IMR-90 (cell line): ENCODE measurements at regions not wholly inside any gene's neighbourhood (a gene's known extent, or its start where the extent isn't known, plus 50 kb on each side); places are given as distances from the start of the nearest gene placed in this dataset.

ENCODE experiments used
- ATAC-seq: fragments of 200-7000 bp; cut with Tn5 transposase; 2 replicates; pipeline ENCODE4 v1.9.1; 2020; ENCODE audit warnings: low read depth, mild to moderate bottlenecking, moderate library complexity
- BruUV-seq: library from RNA; stranded (reverse); fragments of 400-500 nt; replicated peaks from 2 replicates; lab custom pipeline; 2021; lab: Mats Ljungman, UMichigan
- CTCF ChIA-PET: fragments of 300-600 bp; formaldehyde crosslinking; extraction: SDS; loops from one replicate; lab custom pipeline; 2021; ENCODE audit warnings: antibody characterized with exemption; lab: Yijun Ruan, JAX
- POLR2A ChIA-PET: fragments of 300-600 bp; sonication (Branson Sonifier 250); formaldehyde crosslinking; loops from one replicate; lab custom pipeline; 2022; ENCODE audit warnings: antibody characterized with exemption; ENCODE audit not compliant: unreplicated experiment; lab: Charles Lee
- DNase-seq: peaks from one replicate; pipeline ENCODE4 v3.0.0; 2013
- H2AFZ ChIP-seq: replicated peaks from 2 replicates; pipeline ENCODE3; 2013; ENCODE audit warnings: low read length, mild to moderate bottlenecking; ENCODE audit not compliant: poor library complexity
- H2AK5ac ChIP-seq: 2 replicates; pipeline ENCODE4 v1.6.1; 2013; ENCODE audit warnings: low read depth, low read length, inconsistent platforms
- H2AK9ac ChIP-seq: replicated peaks from 2 replicates; pipeline ENCODE3; 2013; ENCODE audit warnings: mild to moderate bottlenecking, low read depth, low read length, moderate library complexity; ENCODE audit not compliant: poor library complexity
- H2BK120ac ChIP-seq: 2 replicates; pipeline ENCODE4 v1.6.1; 2013; ENCODE audit warnings: low read depth, low read length, inconsistent platforms
- H2BK15ac ChIP-seq: 3 replicates; pipeline ENCODE4 v1.6.1; 2013; ENCODE audit warnings: low read depth, low read length, inconsistent platforms
- H2BK20ac ChIP-seq: 2 replicates; pipeline ENCODE4 v1.6.1; 2013; ENCODE audit warnings: low read depth, mild to moderate bottlenecking, inconsistent platforms, low read length, moderate library complexity
- H2BK5ac ChIP-seq: 2 replicates; pipeline ENCODE4 v1.6.1; 2013; ENCODE audit warnings: mild to moderate bottlenecking, low read depth, low read length, inconsistent platforms; ENCODE audit not compliant: poor library complexity, severe bottlenecking
- H3K14ac ChIP-seq: replicated peaks from 2 replicates; pipeline ENCODE4 v1.6.1; 2013; ENCODE audit warnings: low read depth, low read length, inconsistent platforms
- H3K18ac ChIP-seq: 2 replicates; pipeline ENCODE4 v1.6.1; 2013; ENCODE audit warnings: low read depth, low read length, control low read depth
- H3K23ac ChIP-seq: 2 replicates; pipeline ENCODE4 v1.6.1; 2013; ENCODE audit warnings: low read depth, low read length, inconsistent platforms
- H3K27ac ChIP-seq: 2 replicates; pipeline ENCODE4 v1.5.1; 2013; ENCODE audit warnings: mild to moderate bottlenecking, control low read depth, low read length; ENCODE audit not compliant: insufficient read depth
- H3K27me3 ChIP-seq: 2 replicates; pipeline ENCODE4 v1.6.1; 2013; ENCODE audit warnings: low read length; ENCODE audit not compliant: control insufficient read depth, insufficient read depth
- H3K36me3 ChIP-seq: 2 replicates; pipeline ENCODE4 v1.6.1; 2013; ENCODE audit warnings: low read length, mixed read lengths; ENCODE audit not compliant: control insufficient read depth, insufficient read depth
- H3K4ac ChIP-seq: 2 replicates; pipeline ENCODE4 v1.6.1; 2013; ENCODE audit warnings: low read depth, low read length, inconsistent platforms
- H3K4me1 ChIP-seq: 2 replicates; pipeline ENCODE4 v1.6.1; 2013; ENCODE audit warnings: low read length, mixed read lengths; ENCODE audit not compliant: control insufficient read depth, insufficient read depth
- H3K4me2 ChIP-seq: 2 replicates; pipeline ENCODE4 v1.6.1; 2013; ENCODE audit warnings: low read depth, mild to moderate bottlenecking, control low read depth, low read length, moderate library complexity
- H3K4me3 ChIP-seq: 2 replicates; pipeline ENCODE4 v1.5.1; 2013; ENCODE audit warnings: low read depth, mild to moderate bottlenecking, control low read depth, low read length, moderate library complexity; ENCODE audit not compliant: insufficient read depth
- H3K56ac ChIP-seq: 2 replicates; pipeline ENCODE4 v1.6.1; 2013; ENCODE audit warnings: low read length, inconsistent platforms; ENCODE audit not compliant: insufficient read depth; ENCODE audit errors: extremely low read depth
- H3K79me1 ChIP-seq, 2 experiments: 2 replicates each; pipeline ENCODE4 v1.6.1; 2013; ENCODE audit warnings: low read length in 2 of 2, inconsistent platforms in 1 of 2, low read depth in 1 of 2
- H3K9ac ChIP-seq: 2 replicates; pipeline ENCODE4 v1.6.1; 2013; ENCODE audit warnings: low read depth, low read length, control low read depth
- H3K9me1 ChIP-seq: 2 replicates; pipeline ENCODE4 v1.6.1; 2013; ENCODE audit warnings: low read length, inconsistent platforms; ENCODE audit not compliant: insufficient read depth
- H3K9me3 ChIP-seq: 2 replicates; pipeline ENCODE4 v1.6.1; 2013; ENCODE audit warnings: low read length; ENCODE audit not compliant: control insufficient read depth, insufficient read depth
- H4K20me1 ChIP-seq: 2 replicates; pipeline ENCODE4 v1.6.1; 2013; ENCODE audit warnings: low read length, inconsistent platforms; ENCODE audit not compliant: insufficient read depth
- H4K5ac ChIP-seq: 2 replicates; pipeline ENCODE4 v1.6.1; 2013; ENCODE audit warnings: mild to moderate bottlenecking, low read depth, low read length, control low read depth
- H4K8ac ChIP-seq, 2 experiments: 2 replicates each; pipeline ENCODE4 v1.6.1; 2013; ENCODE audit warnings: low read depth in 2 of 2, low read length in 2 of 2, control low read depth in 1 of 2, inconsistent platforms in 1 of 2
- H4K91ac ChIP-seq: 2 replicates; pipeline ENCODE4 v1.6.1; 2013; ENCODE audit warnings: low read depth, low read length, inconsistent platforms; ENCODE audit not compliant: insufficient read depth
- BHLHE40 ChIP-seq: fragments of 150-350 bp; IDR thresholded peaks from 2 replicates; pipeline ENCODE4 v1.6.1; 2016; ENCODE audit warnings: mild to moderate bottlenecking, low read depth, low read length
- CEBPB ChIP-seq: IDR thresholded peaks from 2 replicates; pipeline ENCODE4 v1.6.1; 2012; ENCODE audit warnings: low read depth, low read length, improper control_type of control experiment
- CHD1 ChIP-seq: IDR thresholded peaks from 2 replicates; pipeline ENCODE4 v1.6.1; 2012; ENCODE audit warnings: low read depth, low read length, improper control_type of control experiment
- CTCF ChIP-seq: conservative IDR thresholded peaks from 2 replicates; pipeline ENCODE4 v1.5.1; 2012; ENCODE audit warnings: mild to moderate bottlenecking, low read depth, low read length, improper control_type of control experiment
- ELK1 ChIP-seq: fragments of 150-350 bp; IDR thresholded peaks from 2 replicates; pipeline ENCODE4 v1.6.1; 2016; ENCODE audit warnings: low read depth, mild to moderate bottlenecking, low read length, moderate library complexity, borderline replicate concordance
- MAZ ChIP-seq: IDR thresholded peaks from 2 replicates; pipeline ENCODE4 v1.6.1; 2012; ENCODE audit warnings: low read depth, mild to moderate bottlenecking, low read length, improper control_type of control experiment, moderate library complexity, borderline replicate concordance
- MXI1 ChIP-seq: IDR thresholded peaks from 2 replicates; pipeline ENCODE4 v1.6.1; 2012; ENCODE audit warnings: low read depth, mild to moderate bottlenecking, low read length, moderate library complexity, borderline replicate concordance
- NFE2L2 ChIP-seq: fragments of 150-350 bp; IDR thresholded peaks from 2 replicates; pipeline ENCODE4 v1.6.1; 2016; ENCODE audit warnings: low read depth, mild to moderate bottlenecking, low read length
- POLR2A ChIP-seq: IDR thresholded peaks from 2 replicates; pipeline ENCODE4 v1.6.1; 2012; ENCODE audit warnings: mild to moderate bottlenecking, low read depth, low read length
- RAD21 ChIP-seq: IDR thresholded peaks from 2 replicates; pipeline ENCODE4 v1.6.1; 2012; ENCODE audit warnings: low read length, improper control_type of control experiment
- RFX5 ChIP-seq: IDR thresholded peaks from 2 replicates; pipeline ENCODE4 v1.8.0; 2012; ENCODE audit warnings: low read depth, mild to moderate bottlenecking, low read length, moderate library complexity
- SMC3 ChIP-seq: fragments of 150-350 bp; IDR thresholded peaks from 2 replicates; pipeline ENCODE4 v1.6.1; 2016; ENCODE audit warnings: low read depth, mild to moderate bottlenecking, antibody characterized with exemption, low read length, moderate library complexity
- dilution Hi-C: fragments of 300-500 bp; cut with HindIII; formaldehyde crosslinking; loops from one replicate; pipeline ENCODE4 v1.14.3; 2018; ENCODE audit warnings: low sequenced_read_pairs; ENCODE audit not compliant: unreplicated experiment
- in situ Hi-C: fragments of 300-500 bp; cut with MboI; formaldehyde crosslinking; loops from 3 replicates; pipeline ENCODE4 v1.14.3; 2019; ENCODE audit warnings: low sequenced_read_pairs, inconsistent platforms, mixed read lengths
- intact Hi-C: fragments of 100-400 bp; cut with micrococcal nuclease; formaldehyde crosslinking; loops from 2 replicates; pipeline ENCODE4 v1.10.0; 2022

DNA sequence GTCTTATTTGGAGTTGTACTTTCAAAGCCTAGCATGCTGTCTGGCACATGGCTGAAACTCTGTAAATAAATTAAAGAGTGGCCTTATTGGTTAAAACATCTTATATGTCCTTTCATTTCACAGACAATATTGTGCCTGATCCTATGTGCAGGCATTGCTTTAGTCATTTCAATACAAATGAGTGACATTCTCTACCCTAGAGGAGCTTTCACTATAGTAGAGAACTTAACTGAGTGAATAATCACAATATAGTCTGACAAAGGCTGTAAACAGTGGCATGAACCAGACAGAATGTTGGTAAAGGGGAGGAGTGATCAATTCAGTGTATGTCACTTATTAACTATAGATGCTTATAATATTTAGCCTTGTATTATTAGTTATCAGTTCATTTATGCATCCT lies 481.8 kb downstream of the TFAP2B start:
- H4K8ac ChIP-seq, result no peak overlapping the region
- no peak overlapping the region for H3K4me2 ChIP-seq
- ATAC-seq (no peak), DNase-seq (no peak)
- no peaks in the 10 kb centered on the region for H3K4me1 ChIP-seq
- in situ Hi-C loops (no loop called here), dilution Hi-C loops (no loop called here), intact Hi-C loops (no loop called here)
- H3K36me3 ChIP-seq, result no peaks in the 10 kb centered on the region
- H2BK20ac ChIP-seq, result no peak overlapping the region
- no peaks in the 10 kb centered on the region for H3K27me3 ChIP-seq
- H3K23ac ChIP-seq, result no peak overlapping the region
- ChIA-PET POLR2A (no interaction called here), CTCF (no interaction called here)
- no peak overlapping the region for H2BK120ac ChIP-seq
- no peaks in the 10 kb centered on the region for H4K20me1 ChIP-seq
- no peak overlapping the region for H3K18ac ChIP-seq
- no peak overlapping the region for H2BK5ac ChIP-seq
- no peak overlapping the region for H4K5ac ChIP-seq
- no peak overlapping the region for H2AFZ ChIP-seq
- no peak overlapping the region for H3K4me3 ChIP-seq
- no peaks in the 10 kb centered on the region; the same call in 1 of the 2 replicates for H3K9me3 ChIP-seq
- BruUV-seq, result no TSS peak
- no peaks in the 10 kb centered on the region for H3K79me1 ChIP-seq
- no peak overlapping the region for H3K27ac ChIP-seq
- H2AK5ac ChIP-seq, result no peak overlapping the region
- no peak for TF ChIP-seq POLR2A
- no peak for TF ChIP-seq CTCF
- no peak for TF ChIP-seq MAZ
- no peak for TF ChIP-seq SMC3
- TF ChIP-seq RFX5, result no peak
- TF ChIP-seq BHLHE40, result no peak
- TF ChIP-seq NFE2L2, result no peak
- no peak for TF ChIP-seq CHD1
- TF ChIP-seq MXI1, result no peak
- TF ChIP-seq RAD21, result no peak
- no peak for TF ChIP-seq ELK1
- TF ChIP-seq CEBPB, result no peak
- H3K4ac ChIP-seq, result no peak overlapping the region
- no peak overlapping the region for H4K91ac ChIP-seq
- H3K9me1 ChIP-seq, result no peaks in the 10 kb centered on the region
- no peak overlapping the region for H2AK9ac ChIP-seq
- no peak overlapping the region for H3K9ac ChIP-seq
- H3K14ac ChIP-seq, result no peak overlapping the region
- H2BK15ac ChIP-seq, result no peak overlapping the region
- no peak overlapping the region for H3K56ac ChIP-seq
